ENCODE measurements at regions not wholly inside any gene's neighbourhood (a gene's known extent, or its start where the extent isn't known, plus 50 kb on each side); places are given as distances from the start of the nearest gene placed in this dataset.

DNA sequence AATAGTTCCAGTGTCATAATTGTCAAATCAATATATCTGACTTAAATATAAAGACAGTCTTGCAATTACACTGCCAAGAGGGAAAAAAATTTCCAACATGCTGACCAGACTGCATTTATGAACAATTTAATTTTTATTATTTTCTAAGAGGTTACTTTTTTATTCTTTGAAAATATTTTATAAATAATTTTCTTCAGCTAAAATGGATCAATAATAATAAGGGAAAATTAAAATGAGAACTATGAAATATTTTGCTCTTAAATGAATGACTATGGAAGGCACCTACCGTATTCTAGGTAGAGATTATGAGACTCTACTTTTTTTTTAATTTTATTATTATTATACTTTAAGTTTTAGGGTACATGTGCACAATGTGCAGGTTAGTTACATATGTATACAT, 1032.5 kb upstream of the LRRN3 start:
- Histone ChIP-seq H3K9me2 (ENCODE audit: low read depth, low read length) (peaks cover 4% of the 10 kb centered on the region; the same call in 1 of the 2 replicates), H3K36me3 (ENCODE audit: insufficient read depth, low read length) (no peaks in the 10 kb centered on the region), H3K27ac (ENCODE audit: low read depth, low read length, poor library complexity, severe bottlenecking) (no peak overlapping the region), H3F3A (ENCODE audit: insufficient read depth, low read length) (no peaks in the 10 kb centered on the region), H3K79me2 (ENCODE audit: insufficient read depth, low read length) (no peaks in the 10 kb centered on the region), H3K9ac (ENCODE audit: low read length) (no peak overlapping the region), H3K9me3 (ENCODE audit: low read length) (no peaks in the 10 kb centered on the region), H4K20me1 (ENCODE audit: insufficient read depth, low read length) (no peaks in the 10 kb centered on the region), H3K4me3 (ENCODE audit: low read depth, low read length, poor library complexity, severe bottlenecking) (no peak overlapping the region), H3K4me1 (ENCODE audit: insufficient read depth, low read length, severe bottlenecking) (no peaks in the 10 kb centered on the region), H3K4me2 (ENCODE audit: low read length) (no peak overlapping the region), H3K27me3 (ENCODE audit: insufficient read depth, low read length) (no peaks in the 10 kb centered on the region), H2AFZ (ENCODE audit: low read length) (no peak overlapping the region)
- TF ChIP-seq EZH2 (IDR thresholded peaks at IDR 0.05; ENCODE audit: borderline replicate concordance, low read length), result no peak
- TF ChIP-seq, protein P1, sequence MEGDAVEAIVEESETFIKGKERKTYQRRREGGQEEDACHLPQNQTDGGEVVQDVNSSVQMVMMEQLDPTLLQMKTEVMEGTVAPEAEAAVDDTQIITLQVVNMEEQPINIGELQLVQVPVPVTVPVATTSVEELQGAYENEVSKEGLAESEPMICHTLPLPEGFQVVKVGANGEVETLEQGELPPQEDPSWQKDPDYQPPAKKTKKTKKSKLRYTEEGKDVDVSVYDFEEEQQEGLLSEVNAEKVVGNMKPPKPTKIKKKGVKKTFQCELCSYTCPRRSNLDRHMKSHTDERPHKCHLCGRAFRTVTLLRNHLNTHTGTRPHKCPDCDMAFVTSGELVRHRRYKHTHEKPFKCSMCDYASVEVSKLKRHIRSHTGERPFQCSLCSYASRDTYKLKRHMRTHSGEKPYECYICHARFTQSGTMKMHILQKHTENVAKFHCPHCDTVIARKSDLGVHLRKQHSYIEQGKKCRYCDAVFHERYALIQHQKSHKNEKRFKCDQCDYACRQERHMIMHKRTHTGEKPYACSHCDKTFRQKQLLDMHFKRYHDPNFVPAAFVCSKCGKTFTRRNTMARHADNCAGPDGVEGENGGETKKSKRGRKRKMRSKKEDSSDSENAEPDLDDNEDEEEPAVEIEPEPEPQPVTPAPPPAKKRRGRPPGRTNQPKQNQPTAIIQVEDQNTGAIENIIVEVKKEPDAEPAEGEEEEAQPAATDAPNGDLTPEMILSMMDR (IDR thresholded peaks at IDR 0.05; ENCODE audit: low read length), result no peak

GRCh38 chr7:110061387-110061786, 1029.5 kb upstream of the LRRN3 start:
- Histone ChIP-seq H3K9me2 (ENCODE audit: low read depth, low read length) (peaks cover 4% of the 10 kb centered on the region; the same call in 1 of the 2 replicates), H3F3A (ENCODE audit: insufficient read depth, low read length) (no peaks in the 10 kb centered on the region), H3K79me2 (ENCODE audit: insufficient read depth, low read length) (no peaks in the 10 kb centered on the region), H3K4me1 (ENCODE audit: insufficient read depth, low read length, severe bottlenecking) (no peaks in the 10 kb centered on the region), H3K4me2 (ENCODE audit: low read length) (no peak overlapping the region), H3K27me3 (ENCODE audit: insufficient read depth, low read length) (no peaks in the 10 kb centered on the region), H3K36me3 (ENCODE audit: insufficient read depth, low read length) (no peaks in the 10 kb centered on the region), H3K4me3 (ENCODE audit: low read depth, low read length, poor library complexity, severe bottlenecking) (no peak overlapping the region), H2AFZ (ENCODE audit: low read length) (no peak overlapping the region), H3K9ac (ENCODE audit: low read length) (no peak overlapping the region), H3K9me3 (ENCODE audit: low read length) (no peaks in the 10 kb centered on the region), H3K27ac (ENCODE audit: low read depth, low read length, poor library complexity, severe bottlenecking) (no peak overlapping the region), H4K20me1 (ENCODE audit: insufficient read depth, low read length) (no peaks in the 10 kb centered on the region)
- no peak for TF ChIP-seq EZH2 (IDR thresholded peaks at IDR 0.05; ENCODE audit: borderline replicate concordance, low read length)
- TF ChIP-seq, protein P1 (IDR thresholded peaks at IDR 0.05; ENCODE audit: low read length), result no peak

GRCh38 chr7:110065121-110065520, 1025.8 kb upstream of the LRRN3 start:
- Histone ChIP-seq H2AFZ (ENCODE audit: low read length) (no peak overlapping the region), H3K27ac (ENCODE audit: low read depth, low read length, poor library complexity, severe bottlenecking) (no peak overlapping the region), H3K9me3 (ENCODE audit: low read length) (no peaks in the 10 kb centered on the region), H3K9me2 (ENCODE audit: low read depth, low read length) (peaks cover 4% of the 10 kb centered on the region; the same call in 1 of the 2 replicates), H3K9ac (ENCODE audit: low read length) (no peak overlapping the region), H3K36me3 (ENCODE audit: insufficient read depth, low read length) (no peaks in the 10 kb centered on the region), H3K4me2 (ENCODE audit: low read length) (no peak overlapping the region), H3F3A (ENCODE audit: insufficient read depth, low read length) (no peaks in the 10 kb centered on the region), H4K20me1 (ENCODE audit: insufficient read depth, low read length) (no peaks in the 10 kb centered on the region), H3K79me2 (ENCODE audit: insufficient read depth, low read length) (no peaks in the 10 kb centered on the region), H3K4me3 (ENCODE audit: low read depth, low read length, poor library complexity, severe bottlenecking) (no peak overlapping the region), H3K4me1 (ENCODE audit: insufficient read depth, low read length, severe bottlenecking) (no peaks in the 10 kb centered on the region), H3K27me3 (ENCODE audit: insufficient read depth, low read length) (no peaks in the 10 kb centered on the region)
- TF ChIP-seq, protein P1 (IDR thresholded peaks at IDR 0.05; ENCODE audit: low read length), result no peak
- TF ChIP-seq EZH2 (IDR thresholded peaks at IDR 0.05; ENCODE audit: borderline replicate concordance, low read length), result no peak
